Fibroblast of lung (primary cell): ENCODE measurements at regions not wholly inside any gene's neighbourhood (a gene's known extent, or its start where the extent isn't known, plus 50 kb on each side); places are given as distances from the start of the nearest gene placed in this dataset.

Experiments
- DNase-seq, 2 donors: peaks; one replicate each; pipeline versions ENCODE4 v3.0.0 to v3.0.0-alpha.2; 2010; ENCODE audit warnings: low read depth in 2 of 2
- H2AFZ ChIP-seq: 2 replicates; pipeline ENCODE4 v1.5.1; 2012; ENCODE audit warnings: low read length, control low read depth, inconsistent platforms
- H3K27ac ChIP-seq: 2 replicates; pipeline ENCODE4 v1.5.1; 2011; ENCODE audit warnings: low read length, control low read depth; ENCODE audit not compliant: insufficient read depth
- H3K27me3 ChIP-seq: 2 replicates; pipeline ENCODE4 v1.5.1; 2011; ENCODE audit warnings: mild to moderate bottlenecking, low read length; ENCODE audit not compliant: control insufficient read depth, insufficient read depth
- H3K36me3 ChIP-seq: 2 replicates; pipeline ENCODE4 v1.5.1; 2011; ENCODE audit warnings: low read length; ENCODE audit not compliant: control insufficient read depth, insufficient read depth
- H3K4me1 ChIP-seq: 2 replicates; pipeline ENCODE4 v1.5.1; 2011; ENCODE audit warnings: low read length; ENCODE audit not compliant: control insufficient read depth, insufficient read depth; ENCODE audit errors: extremely low read depth
- H3K4me2 ChIP-seq: 2 replicates; pipeline ENCODE4 v1.5.1; 2011; ENCODE audit warnings: low read length, control low read depth; ENCODE audit not compliant: insufficient read depth; ENCODE audit errors: extremely low read depth
- H3K4me3 ChIP-seq, 4 experiments: fragments of 200-600 bp in 1 of 4; sonication (generic) in 1 of 4; replicated peaks in 1 of 4; 2 replicates each; pipeline ENCODE4 v1.5.1; 2011 to 2016; ENCODE audit warnings: low read length in 4 of 4, low read depth in 3 of 4, mild to moderate bottlenecking in 3 of 4, control low read depth in 2 of 4, inconsistent platforms in 1 of 4, mixed read lengths in 1 of 4; ENCODE audit not compliant: insufficient read depth in 1 of 4; ENCODE audit errors: control extremely low read depth in 1 of 4
- H3K79me2 ChIP-seq: 2 replicates; pipeline ENCODE4 v1.5.1; 2012; ENCODE audit warnings: mild to moderate bottlenecking, low read length, inconsistent platforms; ENCODE audit not compliant: control insufficient read depth, insufficient read depth
- H3K9ac ChIP-seq: 2 replicates; pipeline ENCODE4 v1.5.1; 2011; ENCODE audit warnings: mild to moderate bottlenecking, low read length, control low read depth; ENCODE audit not compliant: insufficient read depth
- H3K9me3 ChIP-seq: 2 replicates; pipeline ENCODE4 v1.5.1; 2012; ENCODE audit warnings: low read depth, low read length; ENCODE audit not compliant: control insufficient read depth, insufficient read depth
- H4K20me1 ChIP-seq: 2 replicates; pipeline ENCODE4 v1.5.1; 2011; ENCODE audit warnings: low read length; ENCODE audit not compliant: control insufficient read depth, insufficient read depth; ENCODE audit errors: extremely low read depth
- EZH2 ChIP-seq: IDR thresholded peaks from 2 replicates; pipeline ENCODE4 v1.5.1; 2012; ENCODE audit warnings: low read length, control low read depth, mild to moderate bottlenecking; ENCODE audit errors: missing control alignments
- TF ChIP-seq, protein P1 (sequence below), 2 donors: IDR thresholded peaks in 1 of 2; conservative IDR thresholded peaks in 1 of 2; 1 replicate in 1 of 2; 2 replicates in 1 of 2; pipeline ENCODE4 v1.5.1; 2011 to 2012; ENCODE audit warnings: low read length in 2 of 2, control low read depth in 1 of 2, inconsistent platforms in 1 of 2, low read depth in 1 of 2, mild to moderate bottlenecking in 1 of 2

DNA sequence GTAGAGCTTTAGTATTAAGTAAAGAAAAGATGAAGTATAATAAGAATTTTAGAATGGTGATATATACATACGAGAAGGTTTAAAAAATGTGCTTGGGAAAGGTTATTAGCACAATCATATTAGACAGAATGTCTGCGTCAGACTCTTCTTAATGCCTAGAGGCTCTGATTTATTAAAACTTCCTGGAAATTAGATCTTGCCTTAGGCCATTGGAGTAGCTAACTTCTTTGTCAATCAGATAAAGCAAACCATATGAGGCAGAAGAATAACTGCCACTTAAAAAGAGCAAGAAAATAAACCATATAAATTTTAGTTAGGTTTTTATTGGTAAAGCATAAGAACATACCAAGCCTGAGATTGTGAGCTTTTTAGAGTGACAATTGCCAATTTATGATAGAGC is 309.1 kb downstream of the TLL1 start:
- H3K9me3 ChIP-seq: no peaks in the 10 kb centered on the region
- H3K36me3 ChIP-seq: no peaks in the 10 kb centered on the region
- no peak overlapping the region for H3K4me3 ChIP-seq
- no peak overlapping the region for H2AFZ ChIP-seq
- no peaks in the 10 kb centered on the region for H3K4me1 ChIP-seq
- H3K79me2 ChIP-seq: no peaks in the 10 kb centered on the region
- H3K27ac ChIP-seq: no peak overlapping the region
- H3K9ac ChIP-seq: no peak overlapping the region
- TF ChIP-seq, protein P1, sequence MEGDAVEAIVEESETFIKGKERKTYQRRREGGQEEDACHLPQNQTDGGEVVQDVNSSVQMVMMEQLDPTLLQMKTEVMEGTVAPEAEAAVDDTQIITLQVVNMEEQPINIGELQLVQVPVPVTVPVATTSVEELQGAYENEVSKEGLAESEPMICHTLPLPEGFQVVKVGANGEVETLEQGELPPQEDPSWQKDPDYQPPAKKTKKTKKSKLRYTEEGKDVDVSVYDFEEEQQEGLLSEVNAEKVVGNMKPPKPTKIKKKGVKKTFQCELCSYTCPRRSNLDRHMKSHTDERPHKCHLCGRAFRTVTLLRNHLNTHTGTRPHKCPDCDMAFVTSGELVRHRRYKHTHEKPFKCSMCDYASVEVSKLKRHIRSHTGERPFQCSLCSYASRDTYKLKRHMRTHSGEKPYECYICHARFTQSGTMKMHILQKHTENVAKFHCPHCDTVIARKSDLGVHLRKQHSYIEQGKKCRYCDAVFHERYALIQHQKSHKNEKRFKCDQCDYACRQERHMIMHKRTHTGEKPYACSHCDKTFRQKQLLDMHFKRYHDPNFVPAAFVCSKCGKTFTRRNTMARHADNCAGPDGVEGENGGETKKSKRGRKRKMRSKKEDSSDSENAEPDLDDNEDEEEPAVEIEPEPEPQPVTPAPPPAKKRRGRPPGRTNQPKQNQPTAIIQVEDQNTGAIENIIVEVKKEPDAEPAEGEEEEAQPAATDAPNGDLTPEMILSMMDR (conservative IDR thresholded peaks at IDR 0.05 in 1 of 2, IDR thresholded peaks at IDR 0.05 in 1 of 2; ENCODE audit: low read depth in 1 of 2, low read length in 2 of 2): no peak
- TF ChIP-seq EZH2: no peak
- no peaks in the 10 kb centered on the region for H3K27me3 ChIP-seq
- H3K4me2 ChIP-seq: no peak overlapping the region
- DNase-seq: no peak
- H4K20me1 ChIP-seq: no peaks in the 10 kb centered on the region

DNA sequence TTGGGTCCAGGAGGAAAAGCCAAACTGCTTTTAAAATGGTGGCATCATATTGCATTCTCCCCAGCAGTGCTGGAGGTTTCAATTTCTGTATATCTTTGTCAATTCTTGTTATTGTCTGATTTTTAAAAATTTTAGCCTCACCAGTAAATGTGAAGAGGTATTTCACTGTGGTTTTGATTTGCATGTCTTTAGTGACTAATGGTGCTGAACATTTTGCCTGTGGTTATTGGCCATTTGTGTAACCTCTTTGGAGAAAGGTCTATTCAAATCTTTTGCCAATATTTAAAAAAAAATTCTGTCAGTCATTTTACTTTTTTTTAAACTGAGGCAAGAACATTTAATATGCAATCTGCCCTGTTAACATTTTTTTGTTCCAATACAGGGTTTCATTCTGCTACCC is 322.1 kb downstream of the TLL1 start:
- Histone ChIP-seq H3K27me3 (no peaks in the 10 kb centered on the region), H3K79me2 (no peaks in the 10 kb centered on the region), H4K20me1 (no peaks in the 10 kb centered on the region), H3K4me1 (no peaks in the 10 kb centered on the region), H3K4me3 (no peak overlapping the region), H3K36me3 (no peaks in the 10 kb centered on the region), H3K9me3 (no peaks in the 10 kb centered on the region), H3K9ac (no peak overlapping the region), H3K4me2 (no peak overlapping the region), H3K27ac (no peak overlapping the region), H2AFZ (no peak overlapping the region)
- no peak for TF ChIP-seq EZH2
- TF ChIP-seq, protein P1 (conservative IDR thresholded peaks at IDR 0.05 in 1 of 2, IDR thresholded peaks at IDR 0.05 in 1 of 2; ENCODE audit: low read depth in 1 of 2, low read length in 2 of 2): no peak
- DNase-seq: peak in 1 of 2 donors; percentile 67

DNA sequence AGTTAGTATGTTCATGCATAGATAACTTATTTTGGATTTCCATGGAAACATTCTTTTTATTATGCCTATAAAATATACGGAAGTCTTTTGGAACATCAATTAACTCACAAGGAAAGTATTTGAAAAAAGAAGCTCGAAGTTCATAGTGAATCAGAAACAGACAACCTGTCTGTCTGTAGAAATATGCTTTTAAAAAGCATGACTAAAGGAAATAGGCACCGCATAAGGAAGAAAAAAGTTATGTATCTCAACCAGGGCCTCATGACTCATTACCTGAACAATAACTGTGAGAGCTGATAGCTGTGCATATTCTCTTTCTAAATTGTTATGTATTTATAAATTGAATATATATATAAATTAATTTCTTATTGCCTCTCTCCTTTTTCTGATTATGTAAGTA is 324.1 kb downstream of the TLL1 start:
- TF ChIP-seq, protein P1 (conservative IDR thresholded peaks at IDR 0.05 in 1 of 2, IDR thresholded peaks at IDR 0.05 in 1 of 2; ENCODE audit: low read depth in 1 of 2, low read length in 2 of 2): no peak
- no peak for TF ChIP-seq EZH2
- no peak overlapping the region for H3K27ac ChIP-seq
- no peaks in the 10 kb centered on the region for H3K27me3 ChIP-seq
- no peak overlapping the region for H3K4me2 ChIP-seq
- H2AFZ ChIP-seq: no peak overlapping the region
- no peaks in the 10 kb centered on the region for H3K4me1 ChIP-seq
- no peaks in the 10 kb centered on the region for H4K20me1 ChIP-seq
- H3K9me3 ChIP-seq: no peaks in the 10 kb centered on the region
- DNase-seq: peak in 1 of 2 donors; percentile 50
- no peak overlapping the region for H3K4me3 ChIP-seq
- no peaks in the 10 kb centered on the region for H3K79me2 ChIP-seq
- H3K36me3 ChIP-seq: no peaks in the 10 kb centered on the region
- no peak overlapping the region for H3K9ac ChIP-seq
